PFSK-1 (cell line): ENCODE measurements at regions not wholly inside any gene's neighbourhood (a gene's known extent, or its start where the extent isn't known, plus 50 kb on each side); places are given as distances from the start of the nearest gene placed in this dataset.

Source experiments
- FOXP2 ChIP-seq: optimal IDR thresholded peaks from 2 replicates; pipeline ENCODE3; 2011; ENCODE audit warnings: borderline replicate concordance, control low read depth, inconsistent platforms; ENCODE audit not compliant: insufficient read depth; ENCODE audit errors: extremely low read length, extremely low read depth
- POLR2AphosphoS5 ChIP-seq: IDR thresholded peaks from 2 replicates; pipeline ENCODE4 v1.6.1; 2012; ENCODE audit warnings: low read depth, mild to moderate bottlenecking, control low read depth, low read length, moderate library complexity
- SIN3A ChIP-seq: IDR thresholded peaks from 2 replicates; pipeline ENCODE4 v1.6.1; 2012; ENCODE audit warnings: mild to moderate bottlenecking, low read length, moderate library complexity, borderline replicate concordance; ENCODE audit not compliant: insufficient read depth
- TAF1 ChIP-seq: IDR thresholded peaks from 2 replicates; pipeline ENCODE4 v1.6.1; 2012; ENCODE audit warnings: low read length, control low read depth, borderline replicate concordance; ENCODE audit not compliant: insufficient read depth
- TF ChIP-seq, protein P1 (sequence below), 2 experiments: IDR thresholded peaks; 2 replicates each; pipeline versions ENCODE4 v1.6.1 to v1.8.0; 2011 to 2012; ENCODE audit warnings: low read depth in 2 of 2, low read length in 2 of 2, control low read depth in 1 of 2, inconsistent platforms in 1 of 2, mild to moderate bottlenecking in 1 of 2, moderate library complexity in 1 of 2; ENCODE audit not compliant: insufficient read depth in 1 of 2

DNA sequence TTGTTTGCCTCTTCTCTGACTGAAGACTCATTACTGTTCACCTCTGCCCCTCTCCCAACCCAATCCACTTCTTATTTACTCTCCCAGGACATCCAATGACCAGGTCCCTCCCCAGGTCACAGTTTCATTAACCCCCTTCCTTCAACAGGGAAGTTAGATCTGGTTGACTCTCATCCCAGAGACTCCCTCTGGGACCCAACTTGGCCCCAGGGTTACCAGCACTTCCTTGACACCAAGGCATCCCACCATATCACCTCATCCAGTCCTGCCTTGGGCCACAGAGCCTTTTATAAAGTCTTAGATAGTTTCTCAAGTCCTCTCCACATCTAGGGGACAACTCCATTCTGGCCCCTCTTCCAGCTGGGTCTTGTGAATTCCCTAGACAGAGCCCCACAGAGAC lies 470.6 kb upstream of the TSHZ3 start:
- TF ChIP-seq TAF1: no peak
- TF ChIP-seq SIN3A: no peak
- no peak for TF ChIP-seq POLR2AphosphoS5
- TF ChIP-seq, protein P1, sequence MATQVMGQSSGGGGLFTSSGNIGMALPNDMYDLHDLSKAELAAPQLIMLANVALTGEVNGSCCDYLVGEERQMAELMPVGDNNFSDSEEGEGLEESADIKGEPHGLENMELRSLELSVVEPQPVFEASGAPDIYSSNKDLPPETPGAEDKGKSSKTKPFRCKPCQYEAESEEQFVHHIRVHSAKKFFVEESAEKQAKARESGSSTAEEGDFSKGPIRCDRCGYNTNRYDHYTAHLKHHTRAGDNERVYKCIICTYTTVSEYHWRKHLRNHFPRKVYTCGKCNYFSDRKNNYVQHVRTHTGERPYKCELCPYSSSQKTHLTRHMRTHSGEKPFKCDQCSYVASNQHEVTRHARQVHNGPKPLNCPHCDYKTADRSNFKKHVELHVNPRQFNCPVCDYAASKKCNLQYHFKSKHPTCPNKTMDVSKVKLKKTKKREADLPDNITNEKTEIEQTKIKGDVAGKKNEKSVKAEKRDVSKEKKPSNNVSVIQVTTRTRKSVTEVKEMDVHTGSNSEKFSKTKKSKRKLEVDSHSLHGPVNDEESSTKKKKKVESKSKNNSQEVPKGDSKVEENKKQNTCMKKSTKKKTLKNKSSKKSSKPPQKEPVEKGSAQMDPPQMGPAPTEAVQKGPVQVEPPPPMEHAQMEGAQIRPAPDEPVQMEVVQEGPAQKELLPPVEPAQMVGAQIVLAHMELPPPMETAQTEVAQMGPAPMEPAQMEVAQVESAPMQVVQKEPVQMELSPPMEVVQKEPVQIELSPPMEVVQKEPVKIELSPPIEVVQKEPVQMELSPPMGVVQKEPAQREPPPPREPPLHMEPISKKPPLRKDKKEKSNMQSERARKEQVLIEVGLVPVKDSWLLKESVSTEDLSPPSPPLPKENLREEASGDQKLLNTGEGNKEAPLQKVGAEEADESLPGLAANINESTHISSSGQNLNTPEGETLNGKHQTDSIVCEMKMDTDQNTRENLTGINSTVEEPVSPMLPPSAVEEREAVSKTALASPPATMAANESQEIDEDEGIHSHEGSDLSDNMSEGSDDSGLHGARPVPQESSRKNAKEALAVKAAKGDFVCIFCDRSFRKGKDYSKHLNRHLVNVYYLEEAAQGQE (IDR thresholded peaks at IDR 0.05; ENCODE audit: insufficient read depth in 1 of 2, low read depth in 2 of 2, low read length in 2 of 2): no peak
- TF ChIP-seq FOXP2: no peak
